ENCODE measurements at regions not wholly inside any gene's neighbourhood (a gene's known extent, or its start where the extent isn't known, plus 50 kb on each side); places are given as distances from the start of the nearest gene placed in this dataset.
A peak's percentile ranks its signal among the peaks of the same experiment; 100 is the strongest.

DNA sequence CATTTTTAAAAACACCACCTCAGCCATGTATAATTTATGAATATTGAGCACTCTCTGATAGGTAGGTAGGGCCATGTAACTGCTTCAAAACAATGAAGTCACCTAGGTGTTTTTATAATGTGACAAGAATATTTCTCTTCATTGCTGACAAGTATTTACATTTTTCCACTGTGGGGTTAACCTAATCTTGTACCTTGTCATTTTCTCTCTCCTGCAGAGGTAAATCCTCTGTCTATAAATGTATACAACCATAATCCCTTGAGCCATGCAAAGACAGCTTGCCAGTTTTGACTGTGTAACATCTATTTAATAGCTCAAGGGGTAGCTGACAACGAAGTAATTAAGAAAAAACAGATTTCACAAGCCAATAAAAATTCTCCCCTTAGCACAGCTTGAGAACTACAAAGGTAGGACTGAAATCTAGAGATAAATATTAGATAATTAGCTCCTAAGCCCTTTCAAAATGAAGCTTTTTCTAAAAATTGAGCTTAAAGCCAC is 137.6 kb upstream of the POGK start:
- Mint-ChIP-seq H3K27ac (no peak overlapping the region), H3K4me3 (no peak overlapping the region), H3K9me3 (no peaks in the 10 kb centered on the region), H3K4me1 (no peaks in the 10 kb centered on the region), H3K36me3 (no peaks in the 10 kb centered on the region), H3K27me3 (peaks cover 11 to 31% of the 10 kb centered on the region in 2 donors)
- ChIA-PET POLR2A (no interaction called here), CTCF (no interaction called here)
- Histone ChIP-seq H3K36me3 (ENCODE audit: insufficient read depth, low read length) (no peaks in the 10 kb centered on the region), H3K27me3 (ENCODE audit: insufficient read depth, low read length, poor library complexity, severe bottlenecking) (no peaks in the 10 kb centered on the region), H3K4me1 (ENCODE audit: insufficient read depth, low read length) (no peaks in the 10 kb centered on the region), H3K9me3 (ENCODE audit: low read length) (no peaks in the 10 kb centered on the region), H3K27ac (ENCODE audit: low read depth, low read length) (no peak overlapping the region), H3K4me3 (ENCODE audit: low read length) (no peak overlapping the region)
- DNase-seq = no peak

DNA sequence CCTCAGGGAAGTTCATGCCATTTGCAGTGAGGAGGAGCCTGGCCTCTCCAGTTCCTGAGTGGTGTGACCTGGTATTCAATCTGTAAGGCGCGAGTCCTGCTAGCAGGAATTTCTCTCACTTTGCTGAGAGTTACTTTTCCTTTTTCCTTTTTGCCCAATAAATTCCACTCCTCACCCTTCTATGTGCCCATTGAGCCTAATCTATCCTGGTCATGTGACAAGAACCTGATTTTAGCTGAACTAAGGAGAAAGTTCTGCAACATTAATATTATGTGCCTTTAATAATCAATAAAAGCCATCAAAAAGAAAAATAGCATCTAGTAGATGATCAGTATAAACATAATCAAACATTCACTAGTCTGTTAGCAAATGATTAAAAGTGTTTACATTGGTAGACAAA is 136.1 kb upstream of the POGK start:
- DNase-seq = no peak
- POLR2A ChIA-PET = no interaction called here
- H3K36me3 ChIP-seq (ENCODE audit: insufficient read depth, low read length) = no peaks in the 10 kb centered on the region
- Mint-ChIP-seq H3K36me3 (no peaks in the 10 kb centered on the region), H3K4me1 (no peaks in the 10 kb centered on the region), H3K27ac (no peak overlapping the region), H3K4me3 (no peak overlapping the region), H3K27me3 (peaks cover 9 to 31% of the 10 kb centered on the region in 2 donors), H3K9me3 (no peaks in the 10 kb centered on the region)
- CTCF ChIA-PET = no interaction called here
- H3K27me3 ChIP-seq (ENCODE audit: insufficient read depth, low read length, poor library complexity, severe bottlenecking) = no peaks in the 10 kb centered on the region
- H3K4me3 ChIP-seq (ENCODE audit: low read length) = no peak overlapping the region
- peak overlapping the region; percentile 46 for H3K27ac ChIP-seq (ENCODE audit: low read depth, low read length)
- no peaks in the 10 kb centered on the region for H3K9me3 ChIP-seq (ENCODE audit: low read length)
- H3K4me1 ChIP-seq (ENCODE audit: insufficient read depth, low read length) = no peaks in the 10 kb centered on the region

DNA sequence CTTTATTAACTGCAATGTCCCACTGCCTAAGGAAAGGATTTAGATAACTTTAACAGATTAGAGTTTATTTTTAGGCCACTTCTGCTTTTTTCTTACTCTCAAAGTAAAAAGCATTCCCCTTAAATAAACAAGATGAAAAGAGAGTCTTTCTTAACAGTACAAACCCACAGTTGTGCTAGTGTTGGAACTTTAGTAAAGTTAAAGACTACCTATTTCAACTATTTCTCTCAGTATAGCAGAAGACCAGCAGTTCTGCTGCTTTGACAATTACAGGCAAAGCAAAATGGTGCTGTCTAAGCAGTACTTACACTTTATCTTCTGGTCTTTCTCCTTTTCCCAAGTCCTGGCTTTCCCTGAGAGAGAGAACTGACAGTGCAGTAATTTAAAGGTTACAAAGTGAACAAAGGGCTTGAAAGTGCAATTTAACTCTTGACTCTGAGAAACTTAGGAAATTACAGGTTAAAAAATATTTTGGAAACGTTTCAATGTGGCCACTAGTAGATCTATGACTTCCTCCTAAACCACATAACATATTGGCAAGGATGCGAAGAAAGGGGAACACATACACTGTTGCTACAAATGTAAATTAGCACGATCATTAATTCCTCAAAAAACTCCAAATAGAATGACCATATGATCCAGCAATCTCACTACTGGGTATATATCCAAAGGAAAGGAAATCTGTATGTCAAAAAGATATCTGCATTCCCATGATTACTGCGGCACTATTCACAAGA is 135.4 kb upstream of the POGK start:
- no peak overlapping the region for H3K4me3 Mint-ChIP-seq
- Histone ChIP-seq H3K27me3 (ENCODE audit: insufficient read depth, low read length, poor library complexity, severe bottlenecking) (no peaks in the 10 kb centered on the region), H3K27ac (ENCODE audit: low read depth, low read length) (peak overlapping the region; percentile 46), H3K4me1 (ENCODE audit: insufficient read depth, low read length) (no peaks in the 10 kb centered on the region), H3K36me3 (ENCODE audit: insufficient read depth, low read length) (no peaks in the 10 kb centered on the region), H3K4me3 (ENCODE audit: low read length) (no peak overlapping the region), H3K9me3 (ENCODE audit: low read length) (no peaks in the 10 kb centered on the region)
- peaks cover 0 to 3% (median 0%) of the 10 kb centered on the region in 5 donors for H3K9me3 Mint-ChIP-seq
- no peaks in the 10 kb centered on the region for H3K4me1 Mint-ChIP-seq
- CTCF ChIA-PET = no interaction called here
- no peak overlapping the region for H3K27ac Mint-ChIP-seq
- no peaks in the 10 kb centered on the region for H3K36me3 Mint-ChIP-seq
- POLR2A ChIA-PET = no interaction called here
- DNase-seq = no peak
- H3K27me3 Mint-ChIP-seq = peaks cover 9 to 31% of the 10 kb centered on the region in 2 donors

DNA sequence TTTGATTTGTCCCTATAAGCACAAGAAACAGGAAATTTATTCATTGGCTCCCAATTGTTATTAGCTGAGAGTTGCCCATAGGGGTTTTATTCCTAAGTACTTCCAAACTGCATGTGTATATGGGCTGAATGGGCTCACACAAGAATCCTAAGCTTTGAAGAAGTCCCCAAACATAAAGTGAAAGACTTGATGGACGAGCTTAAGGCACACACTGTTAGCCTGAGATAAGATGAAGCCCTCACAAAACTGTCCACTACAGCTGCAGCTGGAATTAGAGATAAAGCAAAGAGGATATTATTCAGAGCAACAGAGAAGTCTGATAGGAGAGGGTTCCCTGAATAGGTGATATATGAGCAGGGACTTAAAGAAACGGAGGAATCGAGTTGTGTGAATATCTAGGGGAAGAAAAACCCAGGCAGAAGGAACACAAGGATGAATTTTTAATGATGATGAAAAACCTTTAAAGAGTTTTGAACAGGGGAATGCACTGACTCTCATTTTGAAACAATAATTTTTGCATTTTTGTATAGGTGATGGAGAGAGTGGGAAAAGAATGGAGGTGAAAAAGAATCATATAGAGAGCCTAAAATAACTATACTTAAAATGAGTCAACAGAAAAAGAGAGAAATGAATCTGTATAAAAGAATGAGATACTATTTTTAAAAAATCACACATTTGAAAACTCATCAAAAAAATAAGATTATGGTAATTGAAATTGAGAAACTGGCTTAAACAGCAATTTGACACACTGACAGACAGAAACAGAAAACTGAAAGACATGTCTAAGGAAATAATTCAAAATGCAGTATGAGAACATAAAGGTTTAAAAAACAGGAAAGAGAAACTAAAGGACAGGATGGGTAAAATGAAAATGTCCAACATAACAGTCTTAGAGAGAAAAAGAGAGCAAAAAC is 133.6 kb upstream of the POGK start:
- Mint-ChIP-seq H3K4me3 (no peak overlapping the region), H3K27me3 (peaks cover 5 to 36% of the 10 kb centered on the region in 2 donors), H3K9me3 (peaks cover 0 to 5% (median 0%) of the 10 kb centered on the region in 5 donors), H3K4me1 (no peaks in the 10 kb centered on the region), H3K27ac (no peak overlapping the region), H3K36me3 (no peaks in the 10 kb centered on the region)
- Histone ChIP-seq H3K4me1 (ENCODE audit: insufficient read depth, low read length) (no peaks in the 10 kb centered on the region), H3K27me3 (ENCODE audit: insufficient read depth, low read length, poor library complexity, severe bottlenecking) (no peaks in the 10 kb centered on the region), H3K27ac (ENCODE audit: low read depth, low read length) (peak overlapping the region; percentile 47), H3K36me3 (ENCODE audit: insufficient read depth, low read length) (no peaks in the 10 kb centered on the region), H3K9me3 (ENCODE audit: low read length) (no peaks in the 10 kb centered on the region), H3K4me3 (ENCODE audit: low read length) (no peak overlapping the region)
- ChIA-PET POLR2A (no interaction called here), CTCF (no interaction called here)
- no peak for DNase-seq

DNA sequence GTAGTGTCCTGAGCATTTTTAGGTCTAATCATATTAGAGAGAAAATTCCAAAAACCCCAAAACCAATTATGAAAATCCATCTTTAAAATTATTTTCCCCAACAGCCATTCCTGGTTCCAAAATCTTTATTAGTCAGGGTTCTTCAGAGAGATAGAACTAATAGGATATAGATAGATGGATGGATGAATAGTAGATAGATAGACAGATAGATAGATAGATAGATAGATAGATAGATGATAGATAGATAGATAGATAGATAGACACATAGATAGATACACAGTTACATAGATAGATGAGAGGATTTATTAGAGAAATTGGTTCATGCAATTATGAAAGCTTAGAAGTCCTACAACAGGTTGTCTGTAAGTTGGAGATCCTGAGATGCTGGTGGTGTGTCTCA is 122.7 kb upstream of the POGK start:
- H3K4me1 ChIP-seq (ENCODE audit: insufficient read depth, low read length) = no peaks in the 10 kb centered on the region
- ChIA-PET POLR2A (no interaction called here), CTCF (no interaction called here)
- Mint-ChIP-seq H3K4me3 (no peak overlapping the region), H3K9me3 (peaks cover 7 to 24% (median 11%) of the 10 kb centered on the region in 5 donors), H3K27me3 (peaks cover 2 to 14% of the 10 kb centered on the region in 2 donors), H3K36me3 (peaks cover 0 to 3% (median 0%) of the 10 kb centered on the region in 3 donors), H3K4me1 (no peaks in the 10 kb centered on the region), H3K27ac (peak overlapping the region in 1 of 8 donors; percentile 66)
- H3K9me3 ChIP-seq (ENCODE audit: low read length) = no peaks in the 10 kb centered on the region
- no peaks in the 10 kb centered on the region for H3K36me3 ChIP-seq (ENCODE audit: insufficient read depth, low read length)
- no peak overlapping the region for H3K4me3 ChIP-seq (ENCODE audit: low read length)
- H3K27ac ChIP-seq (ENCODE audit: low read depth, low read length) = no peak overlapping the region
- H3K27me3 ChIP-seq (ENCODE audit: insufficient read depth, low read length, poor library complexity, severe bottlenecking) = no peaks in the 10 kb centered on the region
- no peak for DNase-seq

DNA sequence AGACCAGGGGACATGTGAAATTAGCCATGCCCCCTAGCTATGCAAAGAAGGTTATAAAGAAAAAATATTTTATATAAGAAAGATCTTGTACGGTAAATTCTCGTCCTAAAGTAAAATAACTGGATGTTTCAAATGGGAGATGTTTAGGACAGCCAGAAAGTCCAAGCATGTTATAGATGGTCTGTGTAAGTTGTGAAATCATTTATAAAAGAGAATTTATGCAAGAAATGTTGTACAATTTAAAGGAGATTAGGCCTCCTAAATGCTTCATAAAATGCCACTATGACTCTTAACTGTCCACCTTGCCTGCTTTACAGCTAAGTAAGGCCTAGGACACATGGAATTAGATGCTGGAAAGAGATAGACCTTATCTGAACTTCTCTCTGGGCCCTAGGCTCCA is 118.1 kb upstream of the POGK start:
- H3K9me3 Mint-ChIP-seq = peaks cover 5 to 16% (median 11%) of the 10 kb centered on the region in 5 donors
- POLR2A ChIA-PET = no interaction called here
- no peaks in the 10 kb centered on the region for H3K4me1 Mint-ChIP-seq

DNA sequence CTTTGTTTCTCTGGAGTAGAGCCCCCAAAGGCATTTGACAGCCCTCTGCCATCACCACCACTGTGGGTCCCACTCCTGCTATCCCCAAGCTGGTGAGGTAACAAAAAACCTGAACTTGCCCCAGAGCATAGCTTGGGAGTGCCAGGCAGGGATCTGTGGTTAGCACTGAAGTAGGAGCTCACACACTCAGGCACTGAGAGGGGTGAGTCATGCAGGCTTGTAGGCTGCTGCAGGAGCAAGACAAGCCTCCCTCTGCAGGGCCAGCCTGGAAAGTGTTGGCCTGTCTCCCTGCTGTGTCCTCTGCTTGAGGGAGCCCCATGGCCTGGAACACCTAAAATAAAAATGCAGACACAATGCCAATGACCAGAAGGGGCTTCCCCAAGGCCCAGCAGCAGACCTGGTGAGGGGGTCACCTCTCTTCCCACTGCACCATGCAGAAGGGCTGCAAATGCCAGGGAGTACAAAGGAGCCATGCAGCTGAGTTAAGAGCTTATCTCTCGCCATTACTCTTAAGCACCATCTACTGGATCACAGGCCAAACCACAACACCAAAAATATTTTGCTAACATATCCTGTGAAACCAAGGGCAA is 108.9 kb upstream of the POGK start:
- POLR2A ChIA-PET = no interaction called here
- no peak for DNase-seq
- no peak overlapping the region for H3K4me3 ChIP-seq (ENCODE audit: low read length)
- no peak overlapping the region for H3K4me3 Mint-ChIP-seq
- H3K9me3 Mint-ChIP-seq = peaks cover 5 to 15% (median 8%) of the 10 kb centered on the region in 5 donors
- H3K4me1 ChIP-seq (ENCODE audit: insufficient read depth, low read length) = no peaks in the 10 kb centered on the region
- peaks cover 1 to 34% of the 10 kb centered on the region in 2 donors for H3K27me3 Mint-ChIP-seq
- H3K4me1 Mint-ChIP-seq = no peaks in the 10 kb centered on the region
- no peaks in the 10 kb centered on the region for H3K27me3 ChIP-seq (ENCODE audit: insufficient read depth, low read length, poor library complexity, severe bottlenecking)
- peak overlapping the region; percentile 12 for H3K27ac ChIP-seq (ENCODE audit: low read depth, low read length)
- H3K36me3 Mint-ChIP-seq = peaks cover 0 to 2% (median 0%) of the 10 kb centered on the region in 3 donors
- CTCF ChIA-PET = no interaction called here
- H3K36me3 ChIP-seq (ENCODE audit: insufficient read depth, low read length) = no peaks in the 10 kb centered on the region
- no peak overlapping the region for H3K27ac Mint-ChIP-seq
- H3K9me3 ChIP-seq (ENCODE audit: low read length) = no peaks in the 10 kb centered on the region

More for the DNA sequence above, 118.1 kb upstream of the POGK start:
- Histone ChIP-seq H3K4me3 (ENCODE audit: low read length) (no peak overlapping the region), H3K9me3 (ENCODE audit: low read length) (no peaks in the 10 kb centered on the region), H3K4me1 (ENCODE audit: insufficient read depth, low read length) (no peaks in the 10 kb centered on the region), H3K27ac (ENCODE audit: low read depth, low read length) (no peak overlapping the region), H3K27me3 (ENCODE audit: insufficient read depth, low read length, poor library complexity, severe bottlenecking) (no peaks in the 10 kb centered on the region), H3K36me3 (ENCODE audit: insufficient read depth, low read length) (no peaks in the 10 kb centered on the region)
- no peak overlapping the region for H3K27ac Mint-ChIP-seq
- H3K36me3 Mint-ChIP-seq = peaks cover 0 to 3% (median 0%) of the 10 kb centered on the region in 3 donors
- CTCF ChIA-PET = no interaction called here
- no peak overlapping the region for H3K4me3 Mint-ChIP-seq
- peaks cover 1 to 17% of the 10 kb centered on the region in 2 donors for H3K27me3 Mint-ChIP-seq
- no peak for DNase-seq

DNA sequence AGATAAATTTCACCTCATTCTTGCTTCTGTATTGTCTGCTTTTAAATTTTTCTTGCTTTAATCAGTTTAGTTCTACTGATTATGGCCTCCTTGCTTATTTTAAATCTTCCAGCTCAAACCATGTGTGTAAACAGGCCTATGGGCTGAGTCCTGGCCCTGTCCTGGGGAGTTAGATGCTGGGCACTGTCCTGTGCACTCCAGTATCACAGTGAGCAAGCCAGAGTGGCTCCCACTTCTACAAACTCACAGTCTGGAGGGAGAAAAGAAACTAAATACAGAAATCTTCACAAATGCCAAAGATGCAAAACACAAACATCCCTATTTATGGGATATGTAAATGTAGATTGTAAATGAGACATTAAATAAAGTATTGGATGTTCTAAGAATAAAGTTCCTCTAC is 101.1 kb upstream of the POGK start:
- Mint-ChIP-seq H3K9me3 (peaks cover 0 to 7% (median 0%) of the 10 kb centered on the region in 5 donors), H3K36me3 (no peaks in the 10 kb centered on the region), H3K27ac (no peak overlapping the region), H3K4me1 (no peaks in the 10 kb centered on the region), H3K4me3 (no peak overlapping the region), H3K27me3 (peaks cover 3 to 14% of the 10 kb centered on the region in 2 donors)
- POLR2A ChIA-PET = no interaction called here
- Histone ChIP-seq H3K4me3 (ENCODE audit: low read length) (no peak overlapping the region), H3K27me3 (ENCODE audit: insufficient read depth, low read length, poor library complexity, severe bottlenecking) (no peaks in the 10 kb centered on the region), H3K36me3 (ENCODE audit: insufficient read depth, low read length) (no peaks in the 10 kb centered on the region), H3K4me1 (ENCODE audit: insufficient read depth, low read length) (no peaks in the 10 kb centered on the region), H3K27ac (ENCODE audit: low read depth, low read length) (no peak overlapping the region), H3K9me3 (ENCODE audit: low read length) (no peaks in the 10 kb centered on the region)
- no peak for DNase-seq
- CTCF ChIA-PET = no interaction called here

Measured in CD8-positive, alpha-beta memory T cell (primary cell).